ENCODE measurements at regions not wholly inside any gene's neighbourhood (a gene's known extent, or its start where the extent isn't known, plus 50 kb on each side); places are given as distances from the start of the nearest gene placed in this dataset.

DNA sequence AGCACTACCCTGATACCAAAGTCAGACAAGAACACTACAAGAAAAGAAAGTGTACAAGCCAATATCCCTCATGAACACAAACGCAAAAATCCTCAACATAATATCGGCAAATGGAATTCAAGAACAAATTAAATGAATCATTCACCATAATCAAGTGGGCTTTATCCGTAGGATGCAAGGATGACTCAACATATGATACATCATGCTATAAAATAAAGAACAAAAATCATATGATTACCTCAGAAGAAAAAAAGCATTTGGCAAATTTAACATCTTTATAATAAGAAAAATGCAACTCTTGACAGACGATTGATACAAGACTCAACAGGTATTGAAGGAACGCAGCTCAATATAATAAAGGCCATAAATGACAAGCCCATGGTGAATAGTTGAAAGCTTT, 843.9 kb downstream of the FRK start:
- TF ChIP-seq, protein P1, sequence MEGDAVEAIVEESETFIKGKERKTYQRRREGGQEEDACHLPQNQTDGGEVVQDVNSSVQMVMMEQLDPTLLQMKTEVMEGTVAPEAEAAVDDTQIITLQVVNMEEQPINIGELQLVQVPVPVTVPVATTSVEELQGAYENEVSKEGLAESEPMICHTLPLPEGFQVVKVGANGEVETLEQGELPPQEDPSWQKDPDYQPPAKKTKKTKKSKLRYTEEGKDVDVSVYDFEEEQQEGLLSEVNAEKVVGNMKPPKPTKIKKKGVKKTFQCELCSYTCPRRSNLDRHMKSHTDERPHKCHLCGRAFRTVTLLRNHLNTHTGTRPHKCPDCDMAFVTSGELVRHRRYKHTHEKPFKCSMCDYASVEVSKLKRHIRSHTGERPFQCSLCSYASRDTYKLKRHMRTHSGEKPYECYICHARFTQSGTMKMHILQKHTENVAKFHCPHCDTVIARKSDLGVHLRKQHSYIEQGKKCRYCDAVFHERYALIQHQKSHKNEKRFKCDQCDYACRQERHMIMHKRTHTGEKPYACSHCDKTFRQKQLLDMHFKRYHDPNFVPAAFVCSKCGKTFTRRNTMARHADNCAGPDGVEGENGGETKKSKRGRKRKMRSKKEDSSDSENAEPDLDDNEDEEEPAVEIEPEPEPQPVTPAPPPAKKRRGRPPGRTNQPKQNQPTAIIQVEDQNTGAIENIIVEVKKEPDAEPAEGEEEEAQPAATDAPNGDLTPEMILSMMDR (IDR thresholded peaks at IDR 0.05 in 8 of 11, conservative IDR thresholded peaks at IDR 0.05 in 3 of 11): no peak
- TF ChIP-seq POLR2AphosphoS5 (IDR thresholded peaks at IDR 0.05) (no peak), POLR2A (IDR thresholded peaks at IDR 0.05) (no peak)
